T follicular helper cell (primary cell): ENCODE measurements at regions not wholly inside any gene's neighbourhood (a gene's known extent, or its start where the extent isn't known, plus 50 kb on each side); places are given as distances from the start of the nearest gene placed in this dataset.
"Not testable (repeated sequence)": the region's sequence is repeated elsewhere in the genome, so short reads cannot be mapped to it uniquely, and the experiment has no call there.

Experiments used
- DNase-seq: peaks from one replicate; pipeline ENCODE4 v3.0.0-alpha.2; 2020; ENCODE audit warnings: low read depth

DNA sequence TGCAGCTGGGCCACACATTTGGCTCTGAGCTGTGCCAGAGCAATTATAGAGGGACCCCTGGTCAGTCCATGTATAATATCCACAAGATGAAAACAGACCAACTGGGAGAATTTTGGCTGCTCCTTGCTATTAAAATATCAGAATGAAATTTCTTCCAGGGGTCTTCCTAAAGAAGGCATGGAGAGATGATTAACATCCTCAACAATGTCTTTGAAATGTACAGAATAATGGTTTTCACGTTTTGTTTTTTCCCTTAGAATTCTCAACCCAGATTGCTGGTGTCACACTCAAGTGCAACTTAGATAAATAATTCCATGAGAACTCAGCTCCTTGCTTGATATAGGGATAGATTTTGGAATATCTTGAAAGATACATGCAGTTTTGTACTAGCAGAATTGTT is 148.3 kb upstream of the SLC24A2 start:
- no peak for DNase-seq

DNA sequence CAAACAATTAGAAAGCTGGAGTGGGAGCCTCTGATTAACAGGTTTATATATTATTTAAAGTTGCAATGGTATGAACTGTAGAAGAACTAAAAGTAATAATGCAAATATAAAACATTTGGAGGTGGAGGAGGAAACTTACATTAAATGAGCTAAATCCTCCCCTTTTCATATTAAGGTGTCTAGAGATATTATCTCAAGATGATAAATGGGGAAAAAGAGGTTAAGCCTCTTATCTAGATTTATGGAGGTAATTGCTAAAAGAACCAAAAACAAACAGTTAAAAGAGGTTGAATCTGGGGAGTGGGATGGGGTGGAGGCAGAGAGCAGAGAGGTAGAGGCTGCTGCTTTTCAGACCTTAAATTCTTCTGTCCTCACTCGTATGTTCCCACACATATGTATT is 147.8 kb upstream of the SLC24A2 start:
- DNase-seq: no peak

DNA sequence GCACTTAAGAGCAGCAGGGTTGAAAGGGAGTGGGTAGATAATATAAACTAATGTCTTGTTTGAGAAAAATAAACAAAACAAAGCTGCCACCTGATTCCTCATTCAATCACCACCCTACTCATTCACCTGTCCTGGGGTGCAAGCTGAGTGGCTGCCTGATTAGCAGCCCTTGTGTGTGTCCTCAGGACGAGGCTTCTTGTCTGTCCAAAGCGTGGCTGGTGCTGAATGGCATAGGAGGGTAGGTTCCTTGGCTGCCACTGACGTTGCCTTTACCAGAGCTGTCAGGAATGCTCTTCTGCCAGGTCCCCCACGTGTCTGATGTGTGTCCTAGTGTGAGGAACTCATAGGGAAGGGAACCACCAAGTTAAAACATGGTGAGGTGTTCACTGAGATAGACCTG is 146.6 kb upstream of the SLC24A2 start:
- DNase-seq: no peak

DNA sequence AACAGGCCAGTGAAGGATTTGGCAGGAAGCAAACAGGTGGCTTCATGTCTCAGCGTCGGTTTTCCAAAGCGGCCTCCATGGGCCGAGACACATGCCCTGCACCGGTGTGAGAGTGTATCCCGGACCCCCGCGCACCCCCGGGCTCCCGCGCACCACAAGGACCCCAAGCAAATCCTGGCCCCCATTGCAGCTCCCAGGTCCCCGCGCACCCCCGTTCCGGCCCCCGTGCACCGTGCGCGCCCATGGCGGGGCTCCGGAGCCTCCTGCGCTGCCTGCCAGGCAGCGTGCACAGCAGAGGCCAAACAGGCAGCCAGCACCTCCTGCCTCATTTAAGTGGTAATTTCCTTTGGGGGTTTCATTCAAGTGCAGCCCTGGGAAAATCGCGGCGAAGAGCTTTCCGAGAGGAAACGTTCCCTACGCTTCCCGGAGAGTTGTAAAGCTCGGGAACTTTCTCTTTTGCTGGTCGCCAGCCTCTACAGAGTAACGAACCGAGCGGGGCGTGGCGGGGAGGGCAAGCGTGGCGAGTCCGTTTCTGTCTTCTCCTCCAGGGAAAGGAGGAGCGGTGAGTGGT is 145.5 kb upstream of the SLC24A2 start:
- no peak for DNase-seq

DNA sequence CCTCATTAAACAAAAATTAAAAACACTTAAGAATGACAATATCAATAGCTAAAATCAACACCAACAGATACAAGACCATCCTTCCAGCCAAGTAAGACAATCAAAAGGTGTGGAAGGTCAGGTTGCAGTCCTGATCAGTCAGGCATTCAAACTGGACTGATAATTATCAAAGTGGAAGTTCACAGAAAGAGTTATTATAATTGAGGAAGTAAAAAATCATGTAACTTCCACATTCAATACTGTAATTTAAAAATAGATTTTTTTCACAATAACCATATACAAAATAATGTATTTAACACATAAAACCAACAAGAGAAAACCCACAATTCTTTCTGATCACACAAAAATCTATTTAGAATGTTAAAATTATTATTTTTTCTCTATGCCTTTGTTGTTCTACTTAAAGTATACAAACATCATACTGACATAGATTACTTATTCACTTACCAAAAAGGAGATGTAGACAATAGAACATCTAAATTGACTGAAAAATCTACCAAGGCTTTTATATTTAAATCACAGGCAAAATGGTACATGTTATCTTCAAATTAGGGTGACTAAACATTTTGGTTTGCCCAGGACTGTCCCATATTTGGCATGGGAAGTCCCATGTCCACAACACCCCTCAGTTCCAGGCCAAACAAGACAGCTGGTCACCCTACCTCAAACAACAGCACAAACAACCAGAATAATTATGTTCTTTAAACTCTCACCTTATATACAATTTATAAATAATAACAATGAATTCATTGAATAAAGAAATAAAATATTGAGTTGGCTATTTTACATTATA is 142.5 kb upstream of the SLC24A2 start:
- no peak for DNase-seq

DNA sequence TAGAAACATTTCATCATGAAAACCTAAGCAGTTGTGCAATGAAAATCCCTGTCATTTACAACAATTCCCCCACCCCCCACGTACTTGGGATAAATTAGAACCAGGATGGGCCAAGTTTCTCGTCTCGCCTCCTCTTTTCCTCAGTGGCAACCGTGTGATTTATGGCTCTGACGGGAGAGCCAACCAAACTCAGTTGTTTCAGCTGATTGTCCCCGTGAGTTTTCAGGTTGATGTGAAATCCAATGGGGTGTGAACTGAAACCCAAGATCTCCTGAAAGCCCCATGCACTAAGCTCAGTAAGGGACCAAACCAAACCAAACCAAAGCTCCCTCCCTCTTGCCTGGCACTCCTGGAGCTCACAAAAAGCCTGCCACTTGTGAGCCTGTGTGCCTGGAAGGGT is 138.7 kb upstream of the SLC24A2 start:
- no peak for DNase-seq

DNA sequence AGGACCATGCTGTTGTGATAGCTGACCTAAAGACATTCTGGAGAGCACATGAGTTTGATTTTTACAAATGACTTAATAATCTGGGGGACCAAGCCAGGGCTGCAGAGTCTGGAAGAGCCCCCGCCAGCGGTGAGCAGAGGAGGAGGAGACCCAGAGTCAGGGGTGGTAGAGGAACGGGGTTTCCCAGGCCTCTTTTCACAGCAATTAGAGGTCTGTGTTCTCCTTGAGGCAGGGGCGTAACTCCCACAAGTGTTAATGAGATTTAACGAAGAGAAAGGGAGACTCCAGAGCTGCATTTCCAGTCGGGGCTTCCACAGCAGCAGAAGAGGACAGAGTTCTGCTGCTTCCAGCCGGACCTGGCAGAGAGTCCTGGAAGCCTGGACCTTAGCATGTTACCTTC is 137.9 kb upstream of the SLC24A2 start:
- DNase-seq: no peak

DNA sequence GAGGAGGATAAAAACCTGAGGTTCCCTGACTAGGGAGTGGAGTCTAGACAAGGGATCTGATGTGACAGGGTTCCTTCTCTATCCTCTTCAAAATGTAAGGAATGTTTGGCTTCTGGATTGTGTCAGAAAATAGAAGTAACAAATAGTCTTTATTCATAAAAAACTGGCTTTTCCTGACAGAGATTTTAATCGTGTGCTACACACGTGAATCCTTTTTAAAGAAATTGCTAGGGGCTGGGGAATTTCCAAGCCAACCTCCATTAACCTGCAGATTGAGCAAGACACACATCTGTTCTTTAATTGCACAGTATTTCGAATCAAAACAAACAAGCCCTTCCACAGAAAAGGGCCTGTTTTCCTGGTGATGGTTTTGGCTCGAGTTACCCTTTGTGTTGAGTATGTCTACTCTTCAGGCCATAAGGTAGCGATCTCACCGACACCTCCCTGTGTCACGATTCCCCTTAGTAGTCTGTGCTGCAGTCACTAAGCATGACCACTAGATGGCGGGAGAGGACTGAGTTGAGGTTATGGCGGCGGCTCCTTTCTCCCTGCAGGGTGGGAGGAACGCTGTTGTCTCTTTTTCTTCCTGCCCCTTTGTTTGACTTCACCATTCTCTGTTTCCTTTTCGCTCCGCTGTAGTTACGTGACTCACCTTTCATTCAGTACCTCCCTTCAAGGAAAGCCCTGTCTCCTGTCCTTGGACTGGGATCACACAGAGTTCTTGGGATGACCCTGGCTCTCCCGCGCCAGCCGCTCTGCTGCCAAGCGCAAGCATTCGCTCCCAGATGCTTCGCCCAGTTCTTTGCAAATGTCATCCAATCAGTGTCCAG is 137.1 kb upstream of the SLC24A2 start:
- DNase-seq: peak; percentile 60

DNA sequence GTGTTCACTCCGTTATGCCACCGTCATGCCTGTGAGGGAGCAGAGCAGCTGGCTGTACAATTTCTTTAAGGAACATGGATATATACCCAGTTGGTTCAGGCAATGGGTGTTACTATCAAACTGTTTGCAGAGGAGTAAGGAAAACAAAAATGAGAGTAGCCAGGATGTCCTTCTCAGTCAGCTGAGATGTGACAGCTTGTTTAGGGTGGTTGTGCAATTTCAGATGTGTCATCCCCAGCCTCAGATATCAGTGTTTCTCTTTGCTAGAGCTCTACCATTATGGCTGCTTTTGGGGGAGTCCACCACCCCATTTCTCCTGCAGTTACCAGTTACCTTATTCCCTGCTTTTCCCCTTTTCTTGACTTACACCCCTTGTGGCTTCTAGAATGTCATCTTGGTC is 135.2 kb upstream of the SLC24A2 start:
- DNase-seq: no peak

DNA sequence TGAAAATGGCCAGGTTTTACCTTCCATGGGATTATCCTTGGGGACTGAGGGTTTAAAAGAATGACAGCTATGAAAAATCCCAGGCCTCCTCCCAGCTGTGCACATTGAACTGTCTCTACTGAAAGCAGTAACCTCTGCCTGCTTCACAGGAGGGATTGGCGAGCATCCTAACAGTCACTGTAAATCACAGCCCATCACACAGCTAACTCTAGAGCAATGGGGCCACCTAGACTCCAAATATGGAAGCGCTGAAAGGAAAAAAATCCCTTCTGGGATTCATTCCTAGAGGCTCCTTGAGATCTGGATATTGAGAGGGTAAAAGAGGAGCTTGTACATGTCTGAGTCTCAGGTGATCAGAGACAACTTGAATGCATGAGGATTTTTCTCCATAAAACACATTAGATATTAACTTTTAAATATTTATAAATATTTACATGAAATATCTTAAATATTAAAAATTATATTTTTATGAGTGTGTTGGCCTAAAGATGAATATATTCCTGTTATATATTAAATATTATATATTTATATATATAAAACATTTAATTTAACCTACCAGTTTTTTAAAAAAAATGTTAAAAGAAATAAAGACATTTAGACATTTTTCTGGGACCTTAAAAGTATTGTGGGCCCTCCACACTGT is 133.8 kb upstream of the SLC24A2 start:
- no peak for DNase-seq

DNA sequence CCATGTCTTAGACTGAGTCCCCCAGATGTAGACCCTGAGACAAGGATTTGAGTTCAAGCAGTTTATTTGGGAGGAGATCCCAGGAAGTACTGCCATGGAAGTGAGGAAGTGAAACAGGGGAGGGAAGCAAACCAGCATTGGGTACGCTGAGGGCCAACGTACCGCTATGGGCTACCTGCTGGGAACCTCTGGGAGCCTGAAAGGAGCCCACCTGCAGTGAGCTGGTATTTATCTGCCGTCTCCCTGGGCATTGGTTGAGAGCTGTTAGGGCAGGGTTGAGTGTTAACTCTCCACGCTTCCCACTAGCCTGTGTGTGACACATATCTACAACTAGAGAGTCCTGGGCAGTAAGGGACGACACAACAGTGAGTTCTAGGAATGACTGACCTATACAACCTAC is 131.6 kb upstream of the SLC24A2 start:
- DNase-seq: no peak

DNA sequence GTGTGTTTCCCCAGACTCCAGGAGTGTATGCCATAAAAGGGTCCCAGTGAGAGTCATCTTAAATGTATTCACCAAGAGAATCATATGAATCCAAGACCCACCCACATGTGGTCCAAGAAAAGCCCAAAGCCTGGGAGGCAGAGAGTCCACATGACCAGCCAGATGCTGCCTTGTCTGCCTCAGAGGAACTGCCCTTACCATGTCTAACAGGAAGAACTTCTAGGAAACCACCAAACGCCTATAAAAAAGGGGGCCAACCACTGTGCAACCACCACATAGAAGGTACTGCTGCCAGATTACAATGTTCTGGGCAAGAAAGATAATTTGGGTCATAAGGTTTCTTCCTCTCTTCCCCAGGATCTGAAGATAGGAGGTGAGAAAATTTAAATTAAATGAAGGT is 129.8 kb upstream of the SLC24A2 start:
- DNase-seq: no peak

DNA sequence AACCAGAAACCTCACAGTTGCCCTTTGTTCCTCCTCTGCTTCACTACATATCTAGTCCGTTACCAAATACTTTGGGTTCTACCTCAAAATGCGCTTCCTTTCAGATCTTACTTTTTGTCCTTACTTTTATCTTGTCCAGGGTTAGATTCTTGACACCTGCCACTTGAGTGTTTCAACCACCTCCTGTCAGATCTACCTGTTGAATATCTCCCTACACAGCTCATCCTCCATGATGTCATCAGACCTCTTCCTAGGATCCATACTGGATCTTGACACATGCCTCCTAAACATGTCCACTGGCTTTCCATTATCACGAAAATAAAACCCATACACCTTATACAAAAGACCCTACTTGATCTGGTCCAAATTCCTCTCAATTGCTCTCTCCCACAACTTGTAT is 125.2 kb upstream of the SLC24A2 start:
- no peak for DNase-seq

DNA sequence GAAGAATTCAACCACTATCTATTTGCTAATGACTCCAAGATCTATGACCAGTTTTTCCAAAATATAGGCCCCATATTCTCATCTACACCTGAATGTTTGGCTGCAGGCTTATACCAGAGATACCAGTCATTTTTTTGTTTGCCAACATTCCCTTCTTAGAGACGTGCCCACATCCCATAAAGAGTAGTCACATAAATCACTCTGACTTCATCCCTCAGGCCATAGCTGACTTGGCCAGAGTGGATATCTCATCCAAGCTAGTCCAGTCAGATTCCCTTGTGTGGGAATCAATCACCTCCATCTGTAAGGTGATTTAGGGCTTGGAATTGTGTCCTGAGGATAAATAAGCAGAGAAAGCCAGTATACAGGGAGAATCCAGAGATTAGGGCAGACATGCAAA is 124.3 kb upstream of the SLC24A2 start:
- no peak for DNase-seq

DNA sequence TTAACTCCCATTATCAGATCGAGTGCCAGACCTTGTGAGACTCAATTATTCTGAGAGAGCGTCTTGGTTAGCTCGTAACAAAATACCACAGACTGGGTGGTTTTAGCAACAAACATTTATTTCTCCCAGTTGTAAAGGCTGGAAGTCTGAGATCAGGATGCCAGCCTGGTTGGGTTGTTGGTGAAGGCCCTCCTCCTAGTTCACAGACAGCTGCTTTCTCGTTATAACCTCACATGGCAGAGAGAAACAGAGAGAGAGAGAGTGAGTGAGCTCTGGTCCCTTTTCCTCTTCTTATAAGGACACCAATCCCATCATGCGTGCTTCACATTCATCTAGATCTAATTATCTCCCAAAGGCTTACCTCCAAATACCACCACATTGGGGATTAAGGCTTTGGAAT is 114.2 kb upstream of the SLC24A2 start:
- DNase-seq: no peak

DNA sequence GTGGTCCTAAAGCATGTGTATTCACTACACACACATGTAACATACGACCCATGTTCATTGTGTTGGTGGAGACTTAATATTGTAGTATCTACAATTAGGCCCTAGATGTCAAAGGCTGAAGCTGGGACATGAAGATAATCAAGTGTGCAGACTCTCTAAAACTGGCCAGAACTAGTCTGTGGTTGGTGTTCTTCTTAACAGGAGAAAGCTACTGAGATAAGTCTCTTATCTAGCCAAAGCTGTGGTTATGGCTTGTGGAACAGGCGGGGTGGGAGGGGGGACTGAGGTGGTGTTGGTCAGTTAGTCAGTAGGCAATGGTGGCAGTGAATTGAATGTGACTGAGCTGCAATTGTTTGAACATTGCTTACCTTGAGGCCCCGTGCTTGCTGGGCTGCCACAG is 112.7 kb upstream of the SLC24A2 start:
- DNase-seq: no peak

DNA sequence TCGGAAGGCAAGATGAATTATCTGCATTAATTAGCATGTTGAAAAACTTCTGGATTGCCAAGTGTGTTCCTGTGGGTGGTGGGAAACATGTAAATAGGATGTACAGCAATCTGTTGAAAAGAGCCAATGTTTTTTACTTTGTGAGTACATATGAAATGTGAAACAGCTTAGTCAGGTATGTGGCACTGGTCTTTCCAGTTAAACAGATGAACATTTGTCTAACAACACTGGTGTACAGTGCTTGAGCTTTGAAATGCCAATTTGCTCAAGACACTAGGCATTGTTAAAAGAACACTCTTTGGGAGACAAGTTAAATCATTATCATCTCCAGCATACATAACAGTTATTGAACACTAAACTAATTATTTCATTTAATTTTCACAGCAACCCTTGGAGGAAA is 107.3 kb upstream of the SLC24A2 start:
- DNase-seq: no peak

DNA sequence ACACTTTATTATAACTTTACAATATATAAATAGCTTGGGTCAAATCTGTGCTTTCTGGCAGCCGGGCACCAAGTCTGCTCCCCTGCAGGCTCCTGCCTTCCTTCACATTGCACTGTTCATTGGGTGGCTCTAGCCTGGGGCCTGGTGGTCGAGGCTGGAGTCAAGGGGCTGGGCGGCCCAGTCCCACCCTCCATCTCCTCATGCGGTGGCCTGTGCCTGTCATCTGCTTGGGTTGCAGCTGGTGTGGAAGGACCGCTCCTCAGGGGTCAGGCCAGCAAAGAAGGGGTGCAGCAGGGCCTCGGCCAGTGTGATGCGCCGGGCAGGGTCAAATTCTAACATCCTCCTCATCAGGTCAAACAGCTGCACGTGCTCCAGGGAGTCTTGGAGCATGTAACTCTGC is 106.7 kb upstream of the SLC24A2 start:
- DNase-seq: not testable (repeated sequence)

DNA sequence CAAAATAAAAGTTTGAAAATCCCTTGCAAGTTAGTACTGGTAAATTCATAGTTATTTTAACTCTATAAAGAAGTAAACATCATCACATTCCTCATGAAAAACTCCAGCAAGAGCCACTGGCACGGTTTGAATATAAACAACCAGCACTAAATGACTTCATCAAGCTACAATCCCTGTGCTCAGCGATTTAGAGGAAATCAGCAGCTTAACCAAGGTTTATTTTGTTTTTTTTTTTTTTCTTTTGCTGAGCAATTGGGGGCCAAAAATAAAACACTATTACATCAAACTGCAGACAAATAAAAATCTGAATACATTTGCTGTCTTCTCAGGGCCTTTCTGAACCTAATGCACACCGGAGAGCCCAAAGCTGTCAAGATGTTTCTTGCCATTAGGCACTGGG is 106.2 kb upstream of the SLC24A2 start:
- no peak for DNase-seq

DNA sequence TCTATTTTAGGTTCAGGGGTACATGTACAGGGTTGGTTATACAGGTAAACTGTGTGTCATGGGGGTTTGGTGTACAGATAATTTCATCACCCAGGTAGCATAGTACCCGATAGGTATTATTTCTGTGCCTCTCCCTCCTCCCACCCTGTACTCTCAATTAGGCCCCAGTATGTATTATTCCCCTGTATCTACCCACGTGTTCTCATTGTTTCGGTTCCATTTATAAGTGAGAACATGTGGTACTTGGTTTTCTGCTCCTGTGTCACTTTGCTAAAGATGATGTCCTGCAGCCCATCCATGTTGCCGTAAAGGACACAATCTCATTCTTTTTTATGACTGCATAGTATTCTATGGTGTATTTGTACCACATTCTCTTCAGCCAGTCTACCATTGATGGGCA is 96.8 kb upstream of the SLC24A2 start:
- DNase-seq: no peak

DNA sequence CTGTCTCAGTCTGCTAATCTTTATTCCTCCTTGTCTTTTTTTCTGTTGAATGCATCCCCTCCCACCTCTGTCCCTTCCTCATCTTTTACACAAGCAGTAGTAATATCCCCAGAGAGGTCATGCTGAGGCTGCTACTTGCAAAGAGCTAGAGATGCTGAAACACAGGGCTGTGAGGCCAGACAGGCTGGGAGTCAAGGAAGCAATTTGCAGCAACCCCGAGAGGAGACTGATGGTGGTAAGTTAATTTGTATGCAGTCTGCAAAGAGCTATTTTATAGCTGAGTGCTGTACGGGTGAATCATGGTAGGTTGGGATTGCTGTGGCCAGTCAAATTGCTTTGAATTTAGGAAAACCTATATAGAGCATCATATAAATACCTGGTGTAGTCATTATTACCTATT is 90.2 kb upstream of the SLC24A2 start:
- DNase-seq: no peak

DNA sequence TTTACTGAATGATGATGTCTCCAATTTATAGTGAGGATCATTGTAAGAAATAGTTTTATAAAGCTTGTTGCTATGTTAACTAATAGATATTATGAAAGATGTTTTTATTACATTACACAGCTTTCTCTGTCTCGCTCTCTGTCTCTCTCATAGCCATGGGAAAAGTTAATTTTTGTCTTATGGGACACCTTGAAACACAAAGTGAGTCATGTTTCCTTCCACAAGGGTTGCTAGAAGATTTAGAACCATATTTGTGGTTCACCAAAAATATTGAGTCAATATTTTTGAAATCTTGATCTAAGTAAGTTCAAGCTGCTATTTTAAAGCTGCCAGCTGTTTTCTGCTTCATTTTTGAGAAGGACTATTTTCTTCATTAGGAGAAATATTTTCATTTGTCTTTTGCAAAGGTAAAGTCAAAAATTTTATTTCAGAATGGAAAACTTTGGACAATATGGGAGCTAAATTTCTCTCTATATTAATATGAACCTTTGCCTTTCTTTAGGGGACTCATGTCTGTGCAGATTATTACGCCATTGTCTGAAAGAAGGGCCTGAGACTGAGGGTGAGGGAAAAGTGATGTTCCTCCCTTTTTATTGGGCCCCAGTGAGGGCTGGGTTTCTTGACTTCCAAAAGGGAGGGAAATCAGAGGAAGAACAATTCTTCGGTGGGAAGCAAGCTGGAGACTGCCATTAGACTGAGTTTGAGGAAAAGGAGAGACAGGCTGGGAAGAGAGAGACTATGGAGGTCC is 87.9 kb upstream of the SLC24A2 start:
- no peak for DNase-seq
